H1 (cell line): ENCODE measurements at regions not wholly inside any gene's neighbourhood (a gene's known extent, or its start where the extent isn't known, plus 50 kb on each side); places are given as distances from the start of the nearest gene placed in this dataset.

ENCODE experiments used
- CREB1 ChIP-seq: IDR thresholded peaks from 2 replicates; pipeline ENCODE4 v1.6.1; 2012; ENCODE audit warnings: inconsistent platforms
- JUN ChIP-seq: IDR thresholded peaks from 2 replicates; pipeline ENCODE4 v1.6.1; 2011; ENCODE audit warnings: low read depth, mild to moderate bottlenecking, improper control_type of control experiment, low read length
- MAX ChIP-seq: IDR thresholded peaks from 2 replicates; pipeline ENCODE4 v1.6.1; 2012; ENCODE audit warnings: inconsistent platforms

- TF ChIP-seq CREB1 (no peak), JUN (no peak), MAX (no peak)
Measured at GRCh38 chr11:60647087-60647486, 52.3 kb upstream of the MS4A8 start (continued).
